ENCODE measurements at regions not wholly inside any gene's neighbourhood (a gene's known extent, or its start where the extent isn't known, plus 50 kb on each side); places are given as distances from the start of the nearest gene placed in this dataset.

DNA sequence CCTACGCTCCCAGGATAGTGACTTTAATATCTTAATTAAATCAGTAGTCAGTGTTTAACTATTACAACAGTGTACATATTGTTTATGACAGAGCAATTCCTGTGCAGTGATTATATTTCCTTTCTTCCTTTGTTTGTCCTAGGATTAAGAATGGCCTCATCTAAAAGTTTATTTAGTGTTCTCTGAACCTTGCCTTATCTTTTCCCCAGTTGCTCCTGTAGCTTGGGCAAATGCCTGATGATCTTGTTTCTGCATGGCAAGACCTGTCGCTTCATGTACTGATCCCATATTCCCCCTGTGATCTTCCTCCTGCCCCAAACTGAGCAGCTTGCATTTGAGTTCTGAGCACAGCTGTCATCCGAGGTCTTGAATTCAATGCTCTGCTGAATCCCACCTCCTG is 69.1 kb upstream of the STUM start (continued):
- TF ChIP-seq PCBP1 (IDR thresholded peaks at IDR 0.05; ENCODE audit: borderline replicate concordance, low read depth, low read length) (no peak), NR3C1 (CRISPR knock-in tag; IDR thresholded peaks at IDR 0.05) (no peak), ZNF644 (CRISPR knock-in tag; IDR thresholded peaks at IDR 0.05; ENCODE audit: low read depth) (no peak), ISX (CRISPR knock-in tag; conservative IDR thresholded peaks at IDR 0.05) (no peak), MXD4 (CRISPR knock-in tag; IDR thresholded peaks at IDR 0.05) (no peak), CBFB (CRISPR knock-in tag; IDR thresholded peaks at IDR 0.05) (no peak), ZNF773 (CRISPR knock-in tag; IDR thresholded peaks at IDR 0.05; ENCODE audit: borderline replicate concordance) (no peak), ZSCAN22 (CRISPR knock-in tag; IDR thresholded peaks at IDR 0.05) (no peak), ZHX2 (IDR thresholded peaks at IDR 0.05; ENCODE audit: low read depth) (no peak), ZHX2 (CRISPR knock-in tag; IDR thresholded peaks at IDR 0.05; ENCODE audit: borderline replicate concordance) (no peak), HNRNPUL1 (IDR thresholded peaks at IDR 0.05; ENCODE audit: low read depth, low read length) (no peak), THYN1 (CRISPR knock-in tag; IDR thresholded peaks at IDR 0.05; ENCODE audit: borderline replicate concordance, low read depth) (no peak), RBAK (CRISPR knock-in tag; IDR thresholded peaks at IDR 0.05) (no peak), MYC (CRISPR knock-in tag; IDR thresholded peaks at IDR 0.05; ENCODE audit: borderline replicate concordance) (no peak), ZNF737 (CRISPR knock-in tag; IDR thresholded peaks at IDR 0.05; ENCODE audit: borderline replicate concordance) (no peak), ZNF781 (CRISPR knock-in tag; IDR thresholded peaks at IDR 0.05; ENCODE audit: borderline replicate concordance, not compliant biosample characterization) (no peak), SOX5 (CRISPR knock-in tag; IDR thresholded peaks at IDR 0.05; ENCODE audit: borderline replicate concordance) (peak; percentile 87), HINFP (CRISPR knock-in tag; IDR thresholded peaks at IDR 0.05; ENCODE audit: low read depth) (no peak), NR2F2 (IDR thresholded peaks at IDR 0.05; ENCODE audit: borderline replicate concordance, low read depth) (peak; percentile 74), CBX1 (IDR thresholded peaks at IDR 0.05; ENCODE audit: low read depth) (no peak), ZBTB25 (CRISPR knock-in tag; IDR thresholded peaks at IDR 0.05) (no peak), FOXC1 (CRISPR knock-in tag; IDR thresholded peaks at IDR 0.05; ENCODE audit: borderline replicate concordance) (no peak), CAMTA2 (CRISPR knock-in tag; IDR thresholded peaks at IDR 0.05; ENCODE audit: borderline replicate concordance) (no peak), MED13 (CRISPR knock-in tag; IDR thresholded peaks at IDR 0.05) (no peak), SETDB1 (CRISPR knock-in tag; IDR thresholded peaks at IDR 0.05; ENCODE audit: borderline replicate concordance) (no peak), ZFP36L2 (CRISPR knock-in tag; IDR thresholded peaks at IDR 0.05) (no peak)
